ENCODE measurements at regions not wholly inside any gene's neighbourhood (a gene's known extent, or its start where the extent isn't known, plus 50 kb on each side); places are given as distances from the start of the nearest gene placed in this dataset.

DNA sequence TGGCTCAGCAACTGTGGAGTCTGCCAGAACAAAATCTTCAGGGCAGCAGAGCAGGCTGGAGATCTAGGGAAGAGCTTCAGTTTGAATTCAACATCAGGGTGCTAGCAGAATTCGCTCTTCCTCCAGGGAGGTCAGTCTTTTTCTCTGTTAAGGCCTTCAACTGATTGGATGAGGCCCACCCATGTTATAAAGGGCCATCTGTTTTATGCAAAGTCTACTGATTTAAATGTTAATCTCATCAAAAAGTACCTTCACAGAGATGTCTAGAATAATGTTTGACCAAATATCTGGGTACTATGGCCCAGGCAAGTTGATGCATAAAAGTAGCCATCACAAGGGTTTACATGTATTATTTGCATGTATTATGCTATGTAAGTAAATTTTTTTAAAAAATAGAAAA lies 378.4 kb downstream of the BTG1 start:
- no peaks in the 10 kb centered on the region for H3K36me3 Mint-ChIP-seq (ENCODE audit: low read depth)
- no peak overlapping the region for H3K27ac Mint-ChIP-seq
- no peaks in the 10 kb centered on the region for H3K9me3 Mint-ChIP-seq
- no peak for DNase-seq
- H3K27me3 Mint-ChIP-seq (ENCODE audit: insufficient read depth) = no peaks in the 10 kb centered on the region; the same call in 1 of the 2 replicates
- H3K4me3 Mint-ChIP-seq = no peak overlapping the region
- no peaks in the 10 kb centered on the region for H3K4me1 Mint-ChIP-seq (ENCODE audit: low read depth)
- TF ChIP-seq, protein P1, sequence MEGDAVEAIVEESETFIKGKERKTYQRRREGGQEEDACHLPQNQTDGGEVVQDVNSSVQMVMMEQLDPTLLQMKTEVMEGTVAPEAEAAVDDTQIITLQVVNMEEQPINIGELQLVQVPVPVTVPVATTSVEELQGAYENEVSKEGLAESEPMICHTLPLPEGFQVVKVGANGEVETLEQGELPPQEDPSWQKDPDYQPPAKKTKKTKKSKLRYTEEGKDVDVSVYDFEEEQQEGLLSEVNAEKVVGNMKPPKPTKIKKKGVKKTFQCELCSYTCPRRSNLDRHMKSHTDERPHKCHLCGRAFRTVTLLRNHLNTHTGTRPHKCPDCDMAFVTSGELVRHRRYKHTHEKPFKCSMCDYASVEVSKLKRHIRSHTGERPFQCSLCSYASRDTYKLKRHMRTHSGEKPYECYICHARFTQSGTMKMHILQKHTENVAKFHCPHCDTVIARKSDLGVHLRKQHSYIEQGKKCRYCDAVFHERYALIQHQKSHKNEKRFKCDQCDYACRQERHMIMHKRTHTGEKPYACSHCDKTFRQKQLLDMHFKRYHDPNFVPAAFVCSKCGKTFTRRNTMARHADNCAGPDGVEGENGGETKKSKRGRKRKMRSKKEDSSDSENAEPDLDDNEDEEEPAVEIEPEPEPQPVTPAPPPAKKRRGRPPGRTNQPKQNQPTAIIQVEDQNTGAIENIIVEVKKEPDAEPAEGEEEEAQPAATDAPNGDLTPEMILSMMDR (IDR thresholded peaks at IDR 0.05) = no peak

GRCh38 chr12:91766454-91766853 lies 379.2 kb downstream of the BTG1 start:
- TF ChIP-seq, protein P1 (IDR thresholded peaks at IDR 0.05) = no peak
- Mint-ChIP-seq H3K27me3 (ENCODE audit: insufficient read depth) (no peaks in the 10 kb centered on the region; the same call in 1 of the 2 replicates), H3K9me3 (no peaks in the 10 kb centered on the region), H3K4me1 (ENCODE audit: low read depth) (no peaks in the 10 kb centered on the region), H3K4me3 (no peak overlapping the region), H3K27ac (no peak overlapping the region), H3K36me3 (ENCODE audit: low read depth) (no peaks in the 10 kb centered on the region)
- no peak for DNase-seq

- H3K27me3 Mint-ChIP-seq (ENCODE audit: insufficient read depth) = peaks cover 2% of the 10 kb centered on the region; the same call in 1 of the 2 replicates
- no peaks in the 10 kb centered on the region for H3K9me3 Mint-ChIP-seq
- no peak overlapping the region for H3K4me3 Mint-ChIP-seq
- TF ChIP-seq, protein P1 (IDR thresholded peaks at IDR 0.05) = no peak
- no peak overlapping the region for H3K27ac Mint-ChIP-seq
- H3K4me1 Mint-ChIP-seq (ENCODE audit: low read depth) = no peaks in the 10 kb centered on the region
- no peaks in the 10 kb centered on the region for H3K36me3 Mint-ChIP-seq (ENCODE audit: low read depth)
- no peak for DNase-seq
Observed at GRCh38 chr12:91763654-91764370, 381.8 kb downstream of the BTG1 start.

GRCh38 chr12:91753649-91754048 lies 392.0 kb downstream of the BTG1 start:
- Mint-ChIP-seq H3K9me3 (peaks cover 14% of the 10 kb centered on the region), H3K4me1 (ENCODE audit: low read depth) (no peaks in the 10 kb centered on the region), H3K36me3 (ENCODE audit: low read depth) (no peaks in the 10 kb centered on the region), H3K27me3 (ENCODE audit: insufficient read depth) (no peaks in the 10 kb centered on the region), H3K4me3 (no peak overlapping the region), H3K27ac (no peak overlapping the region)
- DNase-seq = no peak
- TF ChIP-seq, protein P1 (IDR thresholded peaks at IDR 0.05) = no peak

GRCh38 chr12:91746976-91747375 lies 398.7 kb downstream of the BTG1 start:
- H3K9me3 Mint-ChIP-seq = no peaks in the 10 kb centered on the region; the same call in 1 of the 2 replicates
- TF ChIP-seq, protein P1 (IDR thresholded peaks at IDR 0.05) = no peak
- H3K4me1 Mint-ChIP-seq (ENCODE audit: low read depth) = no peaks in the 10 kb centered on the region
- H3K27ac Mint-ChIP-seq = no peak overlapping the region
- no peaks in the 10 kb centered on the region for H3K27me3 Mint-ChIP-seq (ENCODE audit: insufficient read depth)
- H3K4me3 Mint-ChIP-seq = no peak overlapping the region
- DNase-seq = no peak
- H3K36me3 Mint-ChIP-seq (ENCODE audit: low read depth) = no peaks in the 10 kb centered on the region

All from HFFc6 (cell line).